ENCODE measurements at regions not wholly inside any gene's neighbourhood (a gene's known extent, or its start where the extent isn't known, plus 50 kb on each side); places are given as distances from the start of the nearest gene placed in this dataset.

DNA sequence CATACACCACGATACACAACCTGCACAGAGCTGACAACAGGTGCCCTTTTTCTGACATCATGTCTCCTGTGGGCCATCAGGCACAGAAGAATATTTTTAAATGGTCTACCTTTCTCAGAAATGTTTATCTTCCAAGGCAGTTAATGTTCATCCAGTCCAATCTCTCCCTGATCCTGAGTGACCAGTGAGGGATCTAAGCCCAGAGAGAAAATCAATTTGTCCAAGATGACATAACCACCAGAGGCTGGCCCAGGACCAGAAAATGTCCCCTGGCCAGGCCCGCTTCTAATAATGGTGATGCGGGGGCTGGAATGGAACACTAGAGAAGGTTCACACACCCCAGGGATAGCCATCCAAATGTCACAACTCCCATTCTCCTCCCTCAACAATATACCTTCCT is 357.9 kb upstream of the KIF2A start:
- intact Hi-C loops (cut with DNase I): no loop called here
- H3K27ac ChIP-seq: no peak overlapping the region
- no peaks in the 10 kb centered on the region for H3K27me3 ChIP-seq
- 86 to 90% methylated on average over 3 of the region's 3 CpGs for WGBS, 2 donors
- no peak overlapping the region for H3K4me3 ChIP-seq (replicated peaks in 1 of 3)
- H3K4me1 ChIP-seq: no peaks in the 10 kb centered on the region
- H3K36me3 ChIP-seq: no peaks in the 10 kb centered on the region
- no peaks in the 10 kb centered on the region for H3K9me3 ChIP-seq
- TF ChIP-seq POLR2A (IDR thresholded peaks at IDR 0.05): no peak
- TF ChIP-seq, protein P1, sequence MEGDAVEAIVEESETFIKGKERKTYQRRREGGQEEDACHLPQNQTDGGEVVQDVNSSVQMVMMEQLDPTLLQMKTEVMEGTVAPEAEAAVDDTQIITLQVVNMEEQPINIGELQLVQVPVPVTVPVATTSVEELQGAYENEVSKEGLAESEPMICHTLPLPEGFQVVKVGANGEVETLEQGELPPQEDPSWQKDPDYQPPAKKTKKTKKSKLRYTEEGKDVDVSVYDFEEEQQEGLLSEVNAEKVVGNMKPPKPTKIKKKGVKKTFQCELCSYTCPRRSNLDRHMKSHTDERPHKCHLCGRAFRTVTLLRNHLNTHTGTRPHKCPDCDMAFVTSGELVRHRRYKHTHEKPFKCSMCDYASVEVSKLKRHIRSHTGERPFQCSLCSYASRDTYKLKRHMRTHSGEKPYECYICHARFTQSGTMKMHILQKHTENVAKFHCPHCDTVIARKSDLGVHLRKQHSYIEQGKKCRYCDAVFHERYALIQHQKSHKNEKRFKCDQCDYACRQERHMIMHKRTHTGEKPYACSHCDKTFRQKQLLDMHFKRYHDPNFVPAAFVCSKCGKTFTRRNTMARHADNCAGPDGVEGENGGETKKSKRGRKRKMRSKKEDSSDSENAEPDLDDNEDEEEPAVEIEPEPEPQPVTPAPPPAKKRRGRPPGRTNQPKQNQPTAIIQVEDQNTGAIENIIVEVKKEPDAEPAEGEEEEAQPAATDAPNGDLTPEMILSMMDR (IDR thresholded peaks at IDR 0.05): no peak
- no peak for DNase-seq

DNA sequence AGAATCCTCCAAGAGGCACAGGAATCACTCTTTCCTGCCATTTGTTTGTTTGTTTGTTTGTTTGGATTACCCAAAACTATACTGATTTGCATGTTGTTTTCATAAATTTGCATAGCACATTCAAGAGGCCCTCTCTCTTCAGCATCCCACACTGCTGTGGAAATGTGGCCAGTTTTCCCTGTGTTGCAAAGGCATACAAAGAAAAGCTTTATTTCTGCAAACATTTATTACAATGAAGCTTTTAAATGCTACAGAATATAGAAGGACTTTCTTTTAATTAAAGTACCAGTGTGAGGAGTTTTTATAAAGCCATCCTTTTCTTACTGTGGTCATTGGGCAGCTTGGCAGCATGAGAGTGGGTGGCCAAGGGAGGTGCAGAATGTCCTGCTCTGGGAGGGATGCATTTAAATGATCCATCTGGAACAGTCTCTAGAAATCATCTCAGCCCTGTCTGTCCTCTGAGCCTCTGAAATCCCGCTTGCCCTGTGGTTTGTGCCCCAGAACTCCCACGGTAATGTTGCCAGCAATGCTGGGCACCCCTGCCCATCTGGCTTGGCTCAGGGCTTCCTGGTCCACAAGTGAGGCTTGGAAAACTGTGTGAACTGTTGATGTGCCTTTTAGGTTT is 356.8 kb upstream of the KIF2A start:
- H3K9me3 ChIP-seq: no peaks in the 10 kb centered on the region
- no peak overlapping the region for H3K4me3 ChIP-seq (replicated peaks in 1 of 3)
- no peaks in the 10 kb centered on the region for H3K27me3 ChIP-seq
- H3K36me3 ChIP-seq: no peaks in the 10 kb centered on the region
- no peak for DNase-seq
- WGBS, 2 donors: 83 to 94% methylated on average over 1 to 2 of the region's 2 CpGs
- H3K4me1 ChIP-seq: no peaks in the 10 kb centered on the region
- no peak overlapping the region for H3K27ac ChIP-seq
- TF ChIP-seq, protein P1 (IDR thresholded peaks at IDR 0.05): no peak
- no peak for TF ChIP-seq POLR2A (IDR thresholded peaks at IDR 0.05)
- intact Hi-C loops (cut with DNase I): no loop called here

DNA sequence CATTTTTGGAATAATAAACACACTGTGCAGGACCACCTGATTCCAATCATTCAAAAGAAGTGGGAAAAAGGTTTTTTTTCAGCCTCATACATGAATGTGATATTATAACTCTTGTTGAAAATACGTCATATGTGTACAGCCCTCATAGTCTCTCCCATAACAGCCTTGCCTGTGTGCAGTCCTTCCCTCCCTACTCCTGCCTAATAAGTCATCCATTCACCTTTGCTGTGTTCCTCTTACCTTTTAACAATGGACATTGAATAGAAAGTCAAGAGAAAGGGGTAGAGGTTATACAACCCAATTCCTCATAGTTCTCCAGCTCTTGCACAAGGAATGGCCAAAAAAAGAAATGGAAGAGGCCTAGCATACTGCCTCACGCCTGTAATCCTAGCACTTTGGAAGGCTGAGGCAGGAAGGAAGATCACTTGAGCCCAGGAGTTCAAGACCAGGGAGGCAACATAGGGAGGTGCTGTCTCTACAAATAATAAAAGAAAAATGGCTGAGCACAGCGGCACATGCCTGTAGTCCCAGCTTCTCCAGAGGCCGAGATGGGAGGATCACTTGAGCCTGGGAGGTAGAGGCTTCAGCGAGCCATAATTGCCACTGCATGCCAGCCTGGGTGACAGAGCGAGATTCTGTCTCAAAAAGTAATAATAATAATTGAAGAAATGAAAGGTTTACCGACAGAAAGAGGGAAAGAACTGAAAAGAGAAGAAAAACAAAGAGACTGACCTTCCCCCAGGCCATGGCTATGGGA is 356.1 kb upstream of the KIF2A start:
- no peak for DNase-seq
- TF ChIP-seq POLR2A (IDR thresholded peaks at IDR 0.05): no peak
- TF ChIP-seq, protein P1 (IDR thresholded peaks at IDR 0.05): no peak
- 93 to 94% methylated on average over 7 of the region's 7 CpGs for WGBS, 2 donors

DNA sequence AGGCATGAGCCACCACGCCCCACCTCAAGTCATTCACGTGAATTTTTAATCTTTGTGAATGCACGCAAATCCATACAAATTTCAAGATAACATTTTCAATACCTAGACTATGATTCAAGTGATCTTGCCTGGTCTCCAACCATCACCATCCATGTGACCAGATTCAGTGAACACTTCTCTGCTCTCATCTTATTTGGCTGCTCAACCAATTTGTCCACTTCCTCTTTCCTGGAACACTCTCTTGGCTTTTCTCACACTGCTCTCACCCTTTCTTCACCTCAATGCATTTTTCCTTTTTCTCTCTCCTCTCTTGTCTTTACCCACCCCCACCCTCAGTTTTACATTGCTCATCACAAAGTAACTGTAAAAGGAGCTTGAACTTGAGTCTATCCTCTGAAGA is 354.7 kb upstream of the KIF2A start:
- 96% methylated on average over 3 of the region's 3 CpGs for WGBS, 2 donors
- H3K27ac ChIP-seq: no peak overlapping the region

More for the DNA sequence above, 356.1 kb upstream of the KIF2A start:
- H3K4me3 ChIP-seq (replicated peaks in 1 of 3): no peak overlapping the region
- H3K9me3 ChIP-seq: no peaks in the 10 kb centered on the region
- H3K27me3 ChIP-seq: no peaks in the 10 kb centered on the region
- no peaks in the 10 kb centered on the region for H3K4me1 ChIP-seq
- intact Hi-C loops (cut with DNase I): no loop called here
- H3K36me3 ChIP-seq: no peaks in the 10 kb centered on the region
- H3K27ac ChIP-seq: no peak overlapping the region

DNA sequence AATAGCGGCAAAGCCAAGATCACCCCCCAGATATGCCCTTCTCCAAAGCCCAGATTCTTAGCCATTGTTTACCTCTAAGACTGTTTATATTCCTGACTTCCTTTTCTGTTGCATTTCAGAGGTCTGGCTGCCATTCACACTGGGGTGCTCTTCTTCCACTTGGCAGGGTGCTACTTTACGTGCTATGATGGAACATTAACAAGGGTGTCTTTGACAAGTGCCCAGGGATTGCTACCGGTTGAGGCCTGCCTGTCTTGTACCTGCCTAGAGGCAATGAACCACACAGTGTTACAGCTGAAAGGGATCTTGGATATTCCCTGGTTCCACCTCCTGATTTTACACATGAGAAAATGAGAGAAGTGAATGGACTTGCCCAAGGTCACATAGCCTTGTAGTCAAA is 352.1 kb upstream of the KIF2A start:
- H3K27me3 ChIP-seq: no peaks in the 10 kb centered on the region
- H3K27ac ChIP-seq: no peak overlapping the region
- no peak overlapping the region for H3K4me3 ChIP-seq (replicated peaks in 1 of 3)
- no peaks in the 10 kb centered on the region for H3K36me3 ChIP-seq
- H3K9me3 ChIP-seq: no peaks in the 10 kb centered on the region
- WGBS, 2 donors: 61 to 66% methylated on average over 3 of the region's 3 CpGs
- TF ChIP-seq POLR2A (IDR thresholded peaks at IDR 0.05): no peak
- TF ChIP-seq, protein P1 (IDR thresholded peaks at IDR 0.05): no peak
- intact Hi-C loops (cut with DNase I): no loop called here
- DNase-seq: no peak
- no peaks in the 10 kb centered on the region for H3K4me1 ChIP-seq

More for the DNA sequence above, 354.7 kb upstream of the KIF2A start:
- DNase-seq: no peak
- no peak overlapping the region for H3K4me3 ChIP-seq (replicated peaks in 1 of 3)
- intact Hi-C loops (cut with DNase I): no loop called here
- H3K9me3 ChIP-seq: no peaks in the 10 kb centered on the region
- TF ChIP-seq, protein P1 (IDR thresholded peaks at IDR 0.05): no peak
- TF ChIP-seq POLR2A (IDR thresholded peaks at IDR 0.05): no peak
- H3K36me3 ChIP-seq: no peaks in the 10 kb centered on the region
- H3K4me1 ChIP-seq: no peaks in the 10 kb centered on the region
- H3K27me3 ChIP-seq: no peaks in the 10 kb centered on the region
